GM12878 (cell line): ENCODE measurements at regions not wholly inside any gene's neighbourhood (a gene's known extent, or its start where the extent isn't known, plus 50 kb on each side); places are given as distances from the start of the nearest gene placed in this dataset.

Source experiments
- ATAC-seq: fragments of 200-7000 bp; cut with Tn5 transposase; 3 replicates; pipeline ENCODE4 v1.9.1; 2020; ENCODE audit warnings: mild to moderate bottlenecking, moderate library complexity
- BruUV-seq: library from RNA; stranded (reverse); fragments of 400-500 nt; replicated peaks from 2 replicates; lab custom pipeline; 2021; lab: Mats Ljungman, UMichigan
- CTCF ChIA-PET: fragments of 300-600 bp; sonication (Branson Sonifier 250); formaldehyde crosslinking; extraction: SDS; loops from one replicate; lab custom pipeline; 2021; ENCODE audit warnings: inconsistent platforms; lab: Yijun Ruan, JAX
- POLR2A ChIA-PET: fragments of 350-600 bp; formaldehyde crosslinking; extraction: SDS; loops from one replicate; lab custom pipeline; 2021; ENCODE audit warnings: inconsistent platforms; lab: Charles Lee
- RAD21 ChIA-PET: fragments of 300-600 bp; sonication (Branson Sonifier 250); formaldehyde crosslinking; loops from one replicate; lab custom pipeline; 2023; ENCODE audit warnings: antibody characterized with exemption; ENCODE audit not compliant: unreplicated experiment; lab: Charles Lee
- SMC1A ChIA-PET: fragments of 300-600 bp; sonication (Branson Sonifier 250); formaldehyde crosslinking; loops from one replicate; lab custom pipeline; 2023; ENCODE audit not compliant: unreplicated experiment, uncharacterized antibody; lab: Charles Lee
- DNase-seq: peaks from one replicate; pipeline ENCODE4 v3.0.0-alpha.2; 2011; ENCODE audit warnings: low read depth, low spot score
- FAIRE-seq: peaks from 3 replicates; lab custom pipeline; 2011; peaks lifted over from hg19 to GRCh38; lab: Jason Lieb, UNC
- H2AFZ ChIP-seq: 2 replicates; pipeline ENCODE4 v1.6.0; 2011; ENCODE audit warnings: low read depth, low read length, control low read depth; ENCODE audit not compliant: control insufficient read depth
- H3K27ac ChIP-seq: 2 replicates; pipeline ENCODE4 v1.5.1; 2011; ENCODE audit warnings: control low read depth; ENCODE audit not compliant: control insufficient read depth, insufficient read depth
- H3K27me3 ChIP-seq, 2 experiments: replicated peaks in 1 of 2; 2 replicates each; pipeline versions ENCODE4 v1.6.0 to v1.6.1; 2011; ENCODE audit warnings: low read length in 1 of 2; ENCODE audit not compliant: control insufficient read depth in 2 of 2, insufficient read depth in 2 of 2
- H3K36me3 ChIP-seq, 2 experiments: 2 replicates each; pipeline ENCODE4 v1.5.1; 2011; ENCODE audit warnings: low read length in 1 of 2; ENCODE audit not compliant: control insufficient read depth in 2 of 2, insufficient read depth in 2 of 2
- H3K4me1 ChIP-seq: 2 replicates; pipeline ENCODE4 v1.6.1; 2011; ENCODE audit warnings: mild to moderate bottlenecking, low read length, moderate library complexity, mixed read lengths; ENCODE audit not compliant: control insufficient read depth, insufficient read depth
- H3K4me2 ChIP-seq: 2 replicates; pipeline ENCODE4 v1.6.0; 2011; ENCODE audit warnings: control low read depth; ENCODE audit not compliant: control insufficient read depth, insufficient read depth
- H3K4me3 ChIP-seq: fragments of 200-600 bp; sonication (generic); 2 replicates; pipeline ENCODE4 v1.5.1; 2016
- H3K79me2 ChIP-seq: 2 replicates; pipeline ENCODE4 v1.6.0; 2011; ENCODE audit warnings: low read length; ENCODE audit not compliant: control insufficient read depth, insufficient read depth
- H3K9ac ChIP-seq: 2 replicates; pipeline ENCODE4 v1.8.0; 2011; ENCODE audit warnings: low read length, control low read depth, mixed read lengths; ENCODE audit not compliant: control insufficient read depth, insufficient read depth
- H3K9me3 ChIP-seq: replicated peaks from 3 replicates; pipeline ENCODE4 v1.5.1; 2011; ENCODE audit warnings: mild to moderate bottlenecking, low read length; ENCODE audit not compliant: control insufficient read depth, insufficient read depth
- H4K20me1 ChIP-seq: 2 replicates; pipeline ENCODE4 v1.6.0; 2011; ENCODE audit not compliant: control insufficient read depth, insufficient read depth
- CBFB ChIP-seq: IDR thresholded peaks from 2 replicates; pipeline ENCODE4 v1.6.1; 2016; ENCODE audit warnings: antibody characterized with exemption, low read depth
- EED ChIP-seq: sonication (generic); IDR thresholded peaks from 2 replicates; pipeline ENCODE4 v1.6.1; 2016; ENCODE audit warnings: antibody characterized with exemption, low read depth
- HDAC2 ChIP-seq: fragments of 200-600 bp; sonication (generic); IDR thresholded peaks from 2 replicates; pipeline ENCODE4 v1.6.1; 2017
- POLR2AphosphoS2 ChIP-seq: IDR thresholded peaks from 2 replicates; pipeline ENCODE4 v1.6.1; 2011; ENCODE audit warnings: low read depth, mild to moderate bottlenecking, low read length, improper control_type of control experiment, moderate library complexity
- RCOR1 ChIP-seq: conservative IDR thresholded peaks from 2 replicates; pipeline ENCODE4 v1.6.1; 2012; ENCODE audit warnings: low read depth, low read length, improper control_type of control experiment
- TCF7 ChIP-seq: IDR thresholded peaks from 2 replicates; pipeline ENCODE4 v1.6.1; 2014; ENCODE audit warnings: antibody characterized with exemption, borderline replicate concordance
- ZBTB33 ChIP-seq: fragments of 450-650 bp; IDR thresholded peaks from 2 replicates; pipeline ENCODE4 v1.6.1; 2017; ENCODE audit warnings: mild to moderate bottlenecking
- ZSCAN29 ChIP-seq: fragments of 450-650 bp; IDR thresholded peaks from 2 replicates; pipeline ENCODE4 v1.6.1; 2017; ENCODE audit warnings: mild to moderate bottlenecking, moderate library complexity
- WGBS: methylation state at CpG from one replicate; pipeline ENCODE4 v1.1.6; 2016; ENCODE audit warnings: low lambda C conversion rate; ENCODE audit not compliant: insufficient replicate concordance, insufficient coverage; ENCODE audit errors: missing lambda C conversion rate; 5-methylcytosine and 5-hydroxymethylcytosine counted together
- in situ Hi-C: fragments of 300-500 bp; cut with MboI; formaldehyde crosslinking; loops from 9 replicates; pipeline ENCODE4 v1.14.3; 2018; ENCODE audit warnings: mixed read lengths
- intact Hi-C: fragments of 100-400 bp; cut with micrococcal nuclease; formaldehyde crosslinking; loops from one replicate; pipeline ENCODE4 v1.14.2; 2022; ENCODE audit not compliant: unreplicated experiment
- TF ChIP-seq, protein P1 (sequence below): fragments of 450-650 bp; IDR thresholded peaks from 2 replicates; pipeline ENCODE4 v1.6.1; 2016; ENCODE audit warnings: mild to moderate bottlenecking
- TF ChIP-seq, protein P2 (sequence below): fragments of 450-650 bp; IDR thresholded peaks from 2 replicates; pipeline ENCODE4 v1.6.1; 2017; ENCODE audit warnings: mild to moderate bottlenecking, moderate library complexity

DNA sequence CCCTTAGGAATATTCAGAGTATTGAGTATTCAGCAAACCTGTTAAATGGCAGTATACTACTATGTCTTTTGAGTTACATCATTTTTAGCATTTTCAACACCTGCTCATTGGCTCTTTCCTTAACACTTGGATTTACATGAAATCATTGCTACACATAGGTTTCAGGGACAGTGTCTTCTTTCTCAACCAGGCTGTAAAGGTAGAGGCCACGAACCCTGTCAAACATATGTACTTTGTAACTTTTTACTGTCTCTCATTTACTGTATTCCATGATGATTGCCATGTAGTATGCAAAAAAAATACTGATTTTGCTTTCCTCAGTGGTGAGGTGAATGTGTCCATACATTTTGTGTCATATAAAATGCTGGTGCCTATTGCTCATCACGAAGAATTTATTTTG is 264.4 kb downstream of the SLCO4C1 start:
- Histone ChIP-seq H2AFZ (no peak overlapping the region), H3K4me2 (no peak overlapping the region), H3K9ac (no peak overlapping the region), H3K4me1 (no peaks in the 10 kb centered on the region), H3K27me3 (no peaks in the 10 kb centered on the region), H3K36me3 (no peaks in the 10 kb centered on the region), H4K20me1 (no peaks in the 10 kb centered on the region), H3K4me3 (no peak overlapping the region), H3K27ac (no peak overlapping the region), H3K9me3 (no peaks in the 10 kb centered on the region), H3K79me2 (no peaks in the 10 kb centered on the region)
- 0% methylated on average over 2 of the region's 2 CpGs for WGBS
- TF ChIP-seq TCF7 (no peak), POLR2AphosphoS2 (no peak), ZBTB33 (no peak), HDAC2 (no peak), RCOR1 (no peak), CBFB (no peak), ZSCAN29 (no peak), EED (no peak)
- TF ChIP-seq, protein P1, sequence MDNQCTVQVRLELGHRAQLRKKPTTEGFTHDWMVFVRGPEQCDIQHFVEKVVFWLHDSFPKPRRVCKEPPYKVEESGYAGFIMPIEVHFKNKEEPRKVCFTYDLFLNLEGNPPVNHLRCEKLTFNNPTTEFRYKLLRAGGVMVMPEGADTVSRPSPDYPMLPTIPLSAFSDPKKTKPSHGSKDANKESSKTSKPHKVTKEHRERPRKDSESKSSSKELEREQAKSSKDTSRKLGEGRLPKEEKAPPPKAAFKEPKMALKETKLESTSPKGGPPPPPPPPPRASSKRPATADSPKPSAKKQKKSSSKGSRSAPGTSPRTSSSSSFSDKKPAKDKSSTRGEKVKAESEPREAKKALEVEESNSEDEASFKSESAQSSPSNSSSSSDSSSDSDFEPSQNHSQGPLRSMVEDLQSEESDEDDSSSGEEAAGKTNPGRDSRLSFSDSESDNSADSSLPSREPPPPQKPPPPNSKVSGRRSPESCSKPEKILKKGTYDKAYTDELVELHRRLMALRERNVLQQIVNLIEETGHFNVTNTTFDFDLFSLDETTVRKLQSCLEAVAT = no peak
- TF ChIP-seq, protein P2, sequence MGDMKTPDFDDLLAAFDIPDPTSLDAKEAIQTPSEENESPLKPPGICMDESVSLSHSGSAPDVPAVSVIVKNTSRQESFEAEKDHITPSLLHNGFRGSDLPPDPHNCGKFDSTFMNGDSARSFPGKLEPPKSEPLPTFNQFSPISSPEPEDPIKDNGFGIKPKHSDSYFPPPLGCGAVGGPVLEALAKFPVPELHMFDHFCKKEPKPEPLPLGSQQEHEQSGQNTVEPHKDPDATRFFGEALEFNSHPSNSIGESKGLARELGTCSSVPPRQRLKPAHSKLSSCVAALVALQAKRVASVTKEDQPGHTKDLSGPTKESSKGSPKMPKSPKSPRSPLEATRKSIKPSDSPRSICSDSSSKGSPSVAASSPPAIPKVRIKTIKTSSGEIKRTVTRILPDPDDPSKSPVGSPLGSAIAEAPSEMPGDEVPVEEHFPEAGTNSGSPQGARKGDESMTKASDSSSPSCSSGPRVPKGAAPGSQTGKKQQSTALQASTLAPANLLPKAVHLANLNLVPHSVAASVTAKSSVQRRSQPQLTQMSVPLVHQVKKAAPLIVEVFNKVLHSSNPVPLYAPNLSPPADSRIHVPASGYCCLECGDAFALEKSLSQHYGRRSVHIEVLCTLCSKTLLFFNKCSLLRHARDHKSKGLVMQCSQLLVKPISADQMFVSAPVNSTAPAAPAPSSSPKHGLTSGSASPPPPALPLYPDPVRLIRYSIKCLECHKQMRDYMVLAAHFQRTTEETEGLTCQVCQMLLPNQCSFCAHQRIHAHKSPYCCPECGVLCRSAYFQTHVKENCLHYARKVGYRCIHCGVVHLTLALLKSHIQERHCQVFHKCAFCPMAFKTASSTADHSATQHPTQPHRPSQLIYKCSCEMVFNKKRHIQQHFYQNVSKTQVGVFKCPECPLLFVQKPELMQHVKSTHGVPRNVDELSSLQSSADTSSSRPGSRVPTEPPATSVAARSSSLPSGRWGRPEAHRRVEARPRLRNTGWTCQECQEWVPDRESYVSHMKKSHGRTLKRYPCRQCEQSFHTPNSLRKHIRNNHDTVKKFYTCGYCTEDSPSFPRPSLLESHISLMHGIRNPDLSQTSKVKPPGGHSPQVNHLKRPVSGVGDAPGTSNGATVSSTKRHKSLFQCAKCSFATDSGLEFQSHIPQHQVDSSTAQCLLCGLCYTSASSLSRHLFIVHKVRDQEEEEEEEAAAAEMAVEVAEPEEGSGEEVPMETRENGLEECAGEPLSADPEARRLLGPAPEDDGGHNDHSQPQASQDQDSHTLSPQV = no peak
- intact Hi-C loops = no loop called here
- ChIA-PET CTCF (no interaction called here), SMC1A (no interaction called here), RAD21 (no interaction called here), POLR2A (no interaction called here)
- no peak for ATAC-seq
- no peak for FAIRE-seq
- BruUV-seq = no TSS peak
- in situ Hi-C loops = no loop called here
- DNase-seq = no peak
